PC-3 (cell line): ENCODE measurements at regions not wholly inside any gene's neighbourhood (a gene's known extent, or its start where the extent isn't known, plus 50 kb on each side); places are given as distances from the start of the nearest gene placed in this dataset.

Experiments used
- EZH2 ChIP-seq: fragments of 300-600 bp; sonication (generic); IDR thresholded peaks from one replicate; pipeline ENCODE4 v1.6.1; 2017; ENCODE audit warnings: antibody characterized with exemption, mild to moderate bottlenecking, low read length; ENCODE audit not compliant: unreplicated experiment
- EZH2phosphoT487 ChIP-seq: fragments of 300-600 bp; sonication (generic); IDR thresholded peaks from 2 replicates; pipeline ENCODE4 v1.6.1; 2018; ENCODE audit warnings: mild to moderate bottlenecking, antibody characterized with exemption, low read length, borderline replicate concordance
- TF ChIP-seq, protein P1 (sequence below): fragments of 300-600 bp; sonication (generic); conservative IDR thresholded peaks from 2 replicates; pipeline ENCODE4 v1.5.1; 2017; ENCODE audit warnings: antibody characterized with exemption, low read depth, mild to moderate bottlenecking, low read length

DNA sequence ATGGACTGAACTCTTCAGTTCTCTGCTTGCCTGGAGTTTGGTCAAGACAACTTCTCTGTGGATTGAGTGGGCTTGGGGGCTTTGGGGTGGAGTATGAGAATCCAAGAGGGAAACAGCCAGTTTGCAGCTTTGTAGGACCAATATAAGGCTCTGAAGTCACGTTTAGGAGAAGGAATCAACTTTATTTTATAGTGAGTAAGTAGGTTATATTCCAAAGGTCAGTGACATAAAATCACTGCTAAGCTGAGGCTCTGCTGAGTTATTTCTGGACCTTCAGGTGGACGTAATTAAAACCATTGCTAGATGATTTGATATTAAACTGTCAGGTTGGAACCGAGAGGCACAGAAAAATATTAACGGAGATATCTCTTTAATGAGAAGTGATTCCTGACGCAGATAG is 514.4 kb downstream of the DMAC1 start:
- TF ChIP-seq, protein P1, sequence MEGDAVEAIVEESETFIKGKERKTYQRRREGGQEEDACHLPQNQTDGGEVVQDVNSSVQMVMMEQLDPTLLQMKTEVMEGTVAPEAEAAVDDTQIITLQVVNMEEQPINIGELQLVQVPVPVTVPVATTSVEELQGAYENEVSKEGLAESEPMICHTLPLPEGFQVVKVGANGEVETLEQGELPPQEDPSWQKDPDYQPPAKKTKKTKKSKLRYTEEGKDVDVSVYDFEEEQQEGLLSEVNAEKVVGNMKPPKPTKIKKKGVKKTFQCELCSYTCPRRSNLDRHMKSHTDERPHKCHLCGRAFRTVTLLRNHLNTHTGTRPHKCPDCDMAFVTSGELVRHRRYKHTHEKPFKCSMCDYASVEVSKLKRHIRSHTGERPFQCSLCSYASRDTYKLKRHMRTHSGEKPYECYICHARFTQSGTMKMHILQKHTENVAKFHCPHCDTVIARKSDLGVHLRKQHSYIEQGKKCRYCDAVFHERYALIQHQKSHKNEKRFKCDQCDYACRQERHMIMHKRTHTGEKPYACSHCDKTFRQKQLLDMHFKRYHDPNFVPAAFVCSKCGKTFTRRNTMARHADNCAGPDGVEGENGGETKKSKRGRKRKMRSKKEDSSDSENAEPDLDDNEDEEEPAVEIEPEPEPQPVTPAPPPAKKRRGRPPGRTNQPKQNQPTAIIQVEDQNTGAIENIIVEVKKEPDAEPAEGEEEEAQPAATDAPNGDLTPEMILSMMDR = no peak
- TF ChIP-seq EZH2 (no peak), EZH2phosphoT487 (no peak)
